Adrenal gland (tissue), 9 donors: ENCODE measurements at regions not wholly inside any gene's neighbourhood (a gene's known extent, or its start where the extent isn't known, plus 50 kb on each side); places are given as distances from the start of the nearest gene placed in this dataset.

Experiments used
- DNase-seq, 7 donors: peaks; one replicate each; pipeline ENCODE4 v3.0.0-alpha.2; 2019 to 2020
- H3K27ac ChIP-seq, 5 donors: fragments of 200-600 bp; sonication (generic) in 4 of 5; 1 replicate in 3 of 5; 2 replicates in 2 of 5; pipeline versions ENCODE4 v1.5.1 to v1.8.0; 2016 to 2020; ENCODE audit warnings: mild to moderate bottlenecking in 1 of 5
- H3K27me3 ChIP-seq: fragments of 200-600 bp; 2 replicates; pipeline ENCODE4 v1.8.0; 2021
- H3K36me3 ChIP-seq, 2 donors: fragments of 200-600 bp; replicated peaks in 1 of 2; 1 replicate in 1 of 2; 2 replicates in 1 of 2; pipeline versions ENCODE4 v1.5.1 to v1.8.0; 2018 to 2022
- H3K4me1 ChIP-seq, 2 donors: fragments of 200-600 bp; replicated peaks in 1 of 2; 1 replicate in 1 of 2; 2 replicates in 1 of 2; pipeline versions ENCODE4 v1.5.1 to v1.8.0; 2018 to 2021
- H3K4me3 ChIP-seq, 4 donors: fragments of 200-600 bp; sonication (generic) in 3 of 4; one replicate each; pipeline ENCODE4 v1.5.1; 2016 to 2018
- H3K9me3 ChIP-seq, 3 donors: fragments of 200-600 bp; sonication (generic) in 1 of 3; replicated peaks in 1 of 3; 1 replicate in 2 of 3; 2 replicates in 1 of 3; pipeline versions ENCODE4 v1.5.1 to v1.8.0; 2016 to 2021
- POLR2A ChIP-seq, 2 donors: fragments of 450-650 bp; IDR thresholded peaks; one replicate each; pipeline ENCODE4 v1.6.1; 2017; ENCODE audit warnings: antibody characterized with exemption in 2 of 2, mild to moderate bottlenecking in 2 of 2, moderate library complexity in 1 of 2
- WGBS, 4 donors: extraction: QIAGEN DNeasy Blood & Tissue Kit in 2 of 4; methylation state at CpG; one replicate each; pipeline versions ENCODE4 v1.1.5 to v1.1.7; 2013 to 2017; 5-methylcytosine and 5-hydroxymethylcytosine counted together
- intact Hi-C, 2 donors: fragments of 100-400 bp; cut with DNase I; formaldehyde crosslinking; loops; one replicate each; pipeline versions ENCODE4 v1.14.1 to v1.15.0; 2022 to 2023
- TF ChIP-seq, protein P1 (sequence below), 6 experiments: fragments of 450-650 bp in 4 of 6; fragments of 200-600 bp in 2 of 6; sonication (generic) in 1 of 6; IDR thresholded peaks; 1 replicate in 5 of 6; 2 replicates in 1 of 6; pipeline versions ENCODE4 v1.5.1 to v1.8.0; 2016 to 2021; ENCODE audit warnings: antibody characterized with exemption in 6 of 6, mild to moderate bottlenecking in 2 of 6, moderate library complexity in 1 of 6
- donor health status: healthy with polysubstance abuse.
- donor health status: Bipolar disorder and iron deficiency.
- donor health status: DM: yes; HTN: yes; CAD: no.
- donor health status: DM: no; HTN: no; CAD: no.
- donor health status: DM: no; HTN: no; CAD: no.

DNA sequence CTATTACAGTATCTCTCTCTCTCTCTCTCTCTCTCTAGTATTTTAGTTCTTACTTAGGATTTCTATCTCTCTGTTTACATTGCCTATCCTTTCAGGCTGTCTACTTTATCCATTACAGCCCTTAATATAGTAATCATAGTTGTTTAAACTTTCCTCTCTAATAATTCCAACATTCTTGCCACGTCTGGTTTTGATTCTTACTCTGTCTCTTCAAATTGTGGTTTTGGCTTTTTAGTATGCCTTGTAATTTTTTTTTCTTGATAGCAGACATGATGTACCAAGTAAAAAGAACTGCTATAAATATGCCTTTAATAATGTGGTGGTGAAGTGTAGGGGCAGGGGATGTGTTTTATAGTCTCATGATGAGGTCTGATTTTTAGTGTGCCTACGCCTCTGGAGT lies 1809.5 kb upstream of the CELF4 start:
- Histone ChIP-seq H3K4me3 (no peak overlapping the region), H3K4me1 (no peaks in the 10 kb centered on the region), H3K27me3 (no peaks in the 10 kb centered on the region), H3K27ac (no peak overlapping the region), H3K36me3 (no peaks in the 10 kb centered on the region), H3K9me3 (no peaks in the 10 kb centered on the region)
- 63 to 67% (median 65%) methylated on average over 2 of the region's 2 CpGs for WGBS, 4 donors
- DNase-seq, result no peak
- TF ChIP-seq, protein P1, sequence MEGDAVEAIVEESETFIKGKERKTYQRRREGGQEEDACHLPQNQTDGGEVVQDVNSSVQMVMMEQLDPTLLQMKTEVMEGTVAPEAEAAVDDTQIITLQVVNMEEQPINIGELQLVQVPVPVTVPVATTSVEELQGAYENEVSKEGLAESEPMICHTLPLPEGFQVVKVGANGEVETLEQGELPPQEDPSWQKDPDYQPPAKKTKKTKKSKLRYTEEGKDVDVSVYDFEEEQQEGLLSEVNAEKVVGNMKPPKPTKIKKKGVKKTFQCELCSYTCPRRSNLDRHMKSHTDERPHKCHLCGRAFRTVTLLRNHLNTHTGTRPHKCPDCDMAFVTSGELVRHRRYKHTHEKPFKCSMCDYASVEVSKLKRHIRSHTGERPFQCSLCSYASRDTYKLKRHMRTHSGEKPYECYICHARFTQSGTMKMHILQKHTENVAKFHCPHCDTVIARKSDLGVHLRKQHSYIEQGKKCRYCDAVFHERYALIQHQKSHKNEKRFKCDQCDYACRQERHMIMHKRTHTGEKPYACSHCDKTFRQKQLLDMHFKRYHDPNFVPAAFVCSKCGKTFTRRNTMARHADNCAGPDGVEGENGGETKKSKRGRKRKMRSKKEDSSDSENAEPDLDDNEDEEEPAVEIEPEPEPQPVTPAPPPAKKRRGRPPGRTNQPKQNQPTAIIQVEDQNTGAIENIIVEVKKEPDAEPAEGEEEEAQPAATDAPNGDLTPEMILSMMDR (IDR thresholded peaks at IDR 0.05), result no peak
- no peak for TF ChIP-seq POLR2A (IDR thresholded peaks at IDR 0.05)
- intact Hi-C loops, result no loop called here

DNA sequence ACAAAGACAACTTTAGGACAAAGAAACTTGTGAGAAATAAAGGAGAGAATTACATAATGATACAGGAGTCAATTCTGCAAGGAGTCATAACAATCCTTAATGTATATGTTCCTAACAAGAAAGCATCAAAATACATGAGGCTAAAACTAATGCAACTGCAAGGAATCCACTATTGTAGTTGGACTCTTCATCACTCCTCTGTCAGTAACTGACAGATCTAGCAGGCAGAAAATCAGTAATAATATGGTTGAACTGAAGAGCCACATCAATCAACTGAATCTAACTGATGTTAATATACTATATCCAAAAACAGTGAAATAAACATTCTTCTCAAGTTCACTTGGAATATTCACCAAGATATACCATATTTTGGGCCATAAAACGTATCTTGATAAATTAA lies 1806.4 kb upstream of the CELF4 start:
- intact Hi-C loops, result no loop called here
- no peak for DNase-seq
- H3K27me3 ChIP-seq, result no peaks in the 10 kb centered on the region
- no peaks in the 10 kb centered on the region for H3K4me1 ChIP-seq
- H3K9me3 ChIP-seq, result no peaks in the 10 kb centered on the region
- TF ChIP-seq POLR2A (IDR thresholded peaks at IDR 0.05), result no peak
- TF ChIP-seq, protein P1 (IDR thresholded peaks at IDR 0.05), result no peak
- H3K36me3 ChIP-seq, result no peaks in the 10 kb centered on the region
- no peak overlapping the region for H3K4me3 ChIP-seq
- no peak overlapping the region for H3K27ac ChIP-seq
- 65 to 89% (median 74%) methylated on average over 1 of the region's 1 CpG for WGBS, 4 donors

DNA sequence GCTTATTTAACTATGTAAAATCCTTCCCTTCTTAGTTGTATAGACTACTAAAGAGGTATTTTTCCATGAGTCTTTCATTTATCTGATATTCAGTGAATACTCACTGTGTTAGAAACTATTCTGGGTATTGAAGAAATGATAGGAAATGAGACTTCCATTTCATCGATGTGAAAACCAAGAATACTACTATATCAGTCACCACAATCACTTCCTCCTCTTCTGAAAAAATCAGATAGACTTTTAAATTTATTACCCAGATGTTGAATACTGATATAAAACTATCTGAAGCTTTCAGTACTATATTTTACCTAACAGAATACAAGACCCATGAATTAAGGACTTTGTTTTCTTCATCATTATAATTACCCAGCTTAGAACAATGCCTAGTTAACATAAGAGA lies 1801.1 kb upstream of the CELF4 start:
- DNase-seq, result no peak
- WGBS, 4 donors, result 56 to 71% (median 68%) methylated on average over 1 of the region's 1 CpG
- H3K4me3 ChIP-seq, result no peak overlapping the region
- no peaks in the 10 kb centered on the region for H3K36me3 ChIP-seq
- H3K4me1 ChIP-seq, result no peaks in the 10 kb centered on the region
- H3K27ac ChIP-seq, result no peak overlapping the region
- H3K27me3 ChIP-seq, result no peaks in the 10 kb centered on the region
- no peaks in the 10 kb centered on the region for H3K9me3 ChIP-seq
- intact Hi-C loops, result no loop called here
- TF ChIP-seq, protein P1 (IDR thresholded peaks at IDR 0.05), result no peak
- TF ChIP-seq POLR2A (IDR thresholded peaks at IDR 0.05), result no peak

DNA sequence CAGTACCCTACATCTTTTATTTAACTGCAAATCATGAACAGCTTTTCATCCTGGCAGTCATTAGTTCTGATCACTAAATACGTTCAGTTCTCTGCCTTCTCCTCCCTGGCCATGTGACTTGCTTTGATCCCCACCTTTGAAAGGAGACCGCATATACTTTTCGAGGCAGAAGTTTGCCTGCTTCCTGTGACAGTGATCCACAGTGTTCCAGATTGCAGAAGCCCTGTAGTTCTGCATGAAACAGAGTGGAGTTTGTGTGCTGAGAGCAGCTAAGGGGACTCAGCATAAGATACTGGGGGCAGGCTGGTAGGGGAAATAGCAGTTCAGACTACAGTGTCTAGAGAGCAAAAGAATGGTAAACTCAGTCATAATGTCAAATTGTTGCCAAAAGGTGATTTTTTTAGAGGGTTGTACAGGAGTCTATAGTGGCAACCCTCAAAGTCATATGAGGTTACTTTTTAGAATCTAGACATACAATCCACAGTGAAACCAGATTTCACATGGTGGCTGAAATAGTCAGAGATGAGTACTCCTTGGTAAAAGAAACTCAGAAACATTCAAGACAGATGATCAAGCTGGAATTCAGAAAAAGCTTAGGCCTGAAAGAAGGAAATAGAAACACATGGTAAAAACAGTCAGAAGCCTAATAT lies 1800.4 kb upstream of the CELF4 start:
- H3K36me3 ChIP-seq, result no peaks in the 10 kb centered on the region
- no peak overlapping the region for H3K4me3 ChIP-seq
- TF ChIP-seq, protein P1 (IDR thresholded peaks at IDR 0.05), result no peak
- TF ChIP-seq POLR2A (IDR thresholded peaks at IDR 0.05), result no peak
- DNase-seq, result no peak
- no peak overlapping the region for H3K27ac ChIP-seq
- 51 to 78% (median 69%) methylated on average over 3 of the region's 3 CpGs for WGBS, 4 donors
- no peaks in the 10 kb centered on the region for H3K27me3 ChIP-seq
- intact Hi-C loops, result no loop called here
- H3K9me3 ChIP-seq, result no peaks in the 10 kb centered on the region
- H3K4me1 ChIP-seq, result no peaks in the 10 kb centered on the region
